ENCODE measurements at regions not wholly inside any gene's neighbourhood (a gene's known extent, or its start where the extent isn't known, plus 50 kb on each side); places are given as distances from the start of the nearest gene placed in this dataset.

DNA sequence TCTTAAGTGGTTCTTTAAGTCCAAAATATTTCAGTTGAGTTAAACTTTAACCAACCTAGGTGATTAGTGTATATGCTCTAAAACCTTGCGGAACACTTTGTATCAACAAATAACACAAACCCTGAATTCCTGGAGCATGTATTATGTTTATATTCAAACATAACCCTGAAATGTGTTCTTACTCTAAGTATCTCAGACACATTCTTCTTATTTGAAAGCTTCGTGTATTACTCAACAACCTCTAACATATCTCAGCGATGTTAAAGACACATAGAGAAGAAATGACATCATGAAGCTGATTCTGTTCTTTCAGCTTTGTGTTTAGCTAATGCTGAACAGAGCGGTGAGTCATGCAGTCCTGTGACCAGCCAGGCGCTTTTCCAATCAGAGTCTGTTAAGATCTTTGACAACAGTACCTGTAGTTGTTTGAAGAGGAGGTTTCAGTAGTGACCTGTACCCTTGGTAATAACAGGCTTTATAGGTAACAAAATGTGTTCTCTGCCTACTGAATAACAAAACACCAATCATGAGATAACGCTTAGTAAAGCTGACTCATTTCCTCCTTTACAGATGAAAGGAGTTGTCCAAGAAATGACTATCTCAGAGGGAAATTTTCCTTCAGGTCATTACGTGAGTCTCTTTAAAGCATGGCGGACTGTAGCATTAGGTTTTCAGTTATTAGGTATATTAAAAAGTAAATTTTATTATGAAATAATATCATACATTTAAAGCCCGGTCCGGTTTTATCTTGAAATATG is 67.3 kb upstream of the KLF6 start (continued):
- TF ChIP-seq, protein P1, sequence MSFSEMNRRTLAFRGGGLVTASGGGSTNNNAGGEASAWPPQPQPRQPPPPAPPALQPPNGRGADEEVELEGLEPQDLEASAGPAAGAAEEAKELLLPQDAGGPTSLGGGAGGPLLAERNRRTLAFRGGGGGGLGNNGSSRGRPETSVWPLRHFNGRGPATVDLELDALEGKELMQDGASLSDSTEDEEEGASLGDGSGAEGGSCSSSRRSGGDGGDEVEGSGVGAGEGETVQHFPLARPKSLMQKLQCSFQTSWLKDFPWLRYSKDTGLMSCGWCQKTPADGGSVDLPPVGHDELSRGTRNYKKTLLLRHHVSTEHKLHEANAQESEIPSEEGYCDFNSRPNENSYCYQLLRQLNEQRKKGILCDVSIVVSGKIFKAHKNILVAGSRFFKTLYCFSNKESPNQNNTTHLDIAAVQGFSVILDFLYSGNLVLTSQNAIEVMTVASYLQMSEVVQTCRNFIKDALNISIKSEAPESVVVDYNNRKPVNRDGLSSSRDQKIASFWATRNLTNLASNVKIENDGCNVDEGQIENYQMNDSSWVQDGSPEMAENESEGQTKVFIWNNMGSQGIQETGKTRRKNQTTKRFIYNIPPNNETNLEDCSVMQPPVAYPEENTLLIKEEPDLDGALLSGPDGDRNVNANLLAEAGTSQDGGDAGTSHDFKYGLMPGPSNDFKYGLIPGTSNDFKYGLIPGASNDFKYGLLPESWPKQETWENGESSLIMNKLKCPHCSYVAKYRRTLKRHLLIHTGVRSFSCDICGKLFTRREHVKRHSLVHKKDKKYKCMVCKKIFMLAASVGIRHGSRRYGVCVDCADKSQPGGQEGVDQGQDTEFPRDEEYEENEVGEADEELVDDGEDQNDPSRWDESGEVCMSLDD (tag by site-specific recombination; IDR thresholded peaks at IDR 0.05), result no peak
- TF ChIP-seq ZNF10 (tag by site-specific recombination; IDR thresholded peaks at IDR 0.05), result 0 out of 2 replicates have a peak, but pooled peaks have one; percentile 57
- TF ChIP-seq, protein P2, sequence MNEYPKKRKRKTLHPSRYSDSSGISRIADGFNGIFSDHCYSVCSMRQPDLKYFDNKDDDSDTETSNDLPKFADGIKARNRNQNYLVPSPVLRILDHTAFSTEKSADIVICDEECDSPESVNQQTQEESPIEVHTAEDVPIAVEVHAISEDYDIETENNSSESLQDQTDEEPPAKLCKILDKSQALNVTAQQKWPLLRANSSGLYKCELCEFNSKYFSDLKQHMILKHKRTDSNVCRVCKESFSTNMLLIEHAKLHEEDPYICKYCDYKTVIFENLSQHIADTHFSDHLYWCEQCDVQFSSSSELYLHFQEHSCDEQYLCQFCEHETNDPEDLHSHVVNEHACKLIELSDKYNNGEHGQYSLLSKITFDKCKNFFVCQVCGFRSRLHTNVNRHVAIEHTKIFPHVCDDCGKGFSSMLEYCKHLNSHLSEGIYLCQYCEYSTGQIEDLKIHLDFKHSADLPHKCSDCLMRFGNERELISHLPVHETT (tag by site-specific recombination; IDR thresholded peaks at IDR 0.05), result peak; percentile 88
- TF ChIP-seq ZNF701 (tag by site-specific recombination; IDR thresholded peaks at IDR 0.05), result no peak
- no peak for TF ChIP-seq ZSCAN30 (tag by site-specific recombination; IDR thresholded peaks at IDR 0.05)
- TF ChIP-seq ZNF24 (tag by site-specific recombination; IDR thresholded peaks at IDR 0.05), result peak; percentile 83; the same call in 1 of the 2 replicates
- peak; percentile 98 for TF ChIP-seq ZEB2 (tag by site-specific recombination; IDR thresholded peaks at IDR 0.05)
- TF ChIP-seq ZNF354C (tag by site-specific recombination; IDR thresholded peaks at IDR 0.05; ENCODE audit: borderline replicate concordance, low read depth), result no peak
- peak; percentile 7; the same call in 1 of the 2 replicates for TF ChIP-seq ZNF654 (tag by site-specific recombination; IDR thresholded peaks at IDR 0.05; ENCODE audit: low read depth)
- no peak for TF ChIP-seq ZNF792 (tag by site-specific recombination; IDR thresholded peaks at IDR 0.05)
- TF ChIP-seq, protein P3, sequence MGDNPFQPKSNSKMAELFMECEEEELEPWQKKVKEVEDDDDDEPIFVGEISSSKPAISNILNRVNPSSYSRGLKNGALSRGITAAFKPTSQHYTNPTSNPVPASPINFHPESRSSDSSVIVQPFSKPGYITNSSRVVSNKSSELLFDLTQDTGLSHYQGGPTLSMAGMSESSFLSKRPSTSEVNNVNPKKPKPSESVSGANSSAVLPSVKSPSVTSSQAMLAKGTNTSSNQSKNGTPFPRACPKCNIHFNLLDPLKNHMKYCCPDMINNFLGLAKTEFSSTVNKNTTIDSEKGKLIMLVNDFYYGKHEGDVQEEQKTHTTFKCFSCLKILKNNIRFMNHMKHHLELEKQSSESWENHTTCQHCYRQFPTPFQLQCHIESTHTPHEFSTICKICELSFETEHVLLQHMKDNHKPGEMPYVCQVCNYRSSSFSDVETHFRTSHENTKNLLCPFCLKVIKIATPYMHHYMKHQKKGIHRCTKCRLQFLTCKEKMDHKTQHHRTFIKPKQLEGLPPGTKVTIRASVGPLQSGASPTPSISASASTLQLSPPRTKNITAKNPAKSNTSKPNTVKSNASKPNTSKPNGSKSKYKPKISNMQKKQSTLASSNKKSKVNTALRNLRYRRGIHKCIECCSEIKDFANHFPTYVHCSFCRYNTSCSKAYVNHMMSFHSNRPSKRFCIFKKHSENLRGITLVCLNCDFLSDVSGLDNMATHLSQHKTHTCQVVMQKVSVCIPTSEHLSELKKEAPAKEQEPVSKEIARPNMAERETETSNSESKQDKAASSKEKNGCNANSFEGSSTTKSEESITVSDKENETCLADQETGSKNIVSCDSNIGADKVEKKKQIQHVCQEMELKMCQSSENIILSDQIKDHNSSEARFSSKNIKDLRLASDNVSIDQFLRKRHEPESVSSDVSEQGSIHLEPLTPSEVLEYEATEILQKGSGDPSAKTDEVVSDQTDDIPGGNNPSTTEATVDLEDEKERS (tag by site-specific recombination; IDR thresholded peaks at IDR 0.05), result no peak
- no peak for TF ChIP-seq ZNF514 (tag by site-specific recombination; IDR thresholded peaks at IDR 0.05)
- TF ChIP-seq ZBTB7A (tag by site-specific recombination; IDR thresholded peaks at IDR 0.05; ENCODE audit: low read depth), result no peak
- TF ChIP-seq ZNF830 (tag by site-specific recombination; IDR thresholded peaks at IDR 0.05; ENCODE audit: low read depth), result no peak
- no peak for TF ChIP-seq BCL11B (tag by site-specific recombination; IDR thresholded peaks at IDR 0.05; ENCODE audit: low read depth)
- TF ChIP-seq OVOL3 (tag by site-specific recombination; IDR thresholded peaks at IDR 0.05), result peak; percentile 30; the same call in 1 of the 2 replicates
- TF ChIP-seq ZNF311 (tag by site-specific recombination; IDR thresholded peaks at IDR 0.05; ENCODE audit: borderline replicate concordance), result no peak
